ENCODE measurements at regions not wholly inside any gene's neighbourhood (a gene's known extent, or its start where the extent isn't known, plus 50 kb on each side); places are given as distances from the start of the nearest gene placed in this dataset.

DNA sequence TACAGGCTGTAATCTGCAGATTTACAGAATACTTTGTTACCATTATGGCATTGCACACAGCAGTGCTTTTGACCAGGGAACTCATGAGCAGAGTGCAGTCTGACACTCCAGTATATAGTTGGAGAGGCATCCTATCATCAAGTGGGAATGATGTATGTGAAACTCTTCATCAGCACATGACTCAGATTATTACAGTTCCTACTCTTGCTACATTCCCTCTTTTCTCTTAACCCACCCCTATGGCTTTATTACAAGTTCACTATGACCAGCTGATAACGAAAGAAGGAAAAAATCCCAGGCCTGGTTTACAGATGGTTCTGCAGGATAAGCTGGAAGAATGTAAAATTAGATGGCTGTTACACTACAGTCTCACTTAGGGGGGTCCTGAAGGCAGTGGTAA, 385.9 kb downstream of the RASEF start:
- no peak for TF ChIP-seq CTCF (conservative IDR thresholded peaks at IDR 0.05; ENCODE audit: low read depth, low read length)
- TF ChIP-seq EZH2phosphoT487 (IDR thresholded peaks at IDR 0.05; ENCODE audit: borderline replicate concordance, low read length), result no peak
- TF ChIP-seq EZH2 (IDR thresholded peaks at IDR 0.05; ENCODE audit: low read length, unreplicated experiment), result no peak

All from PC-3 (cell line).